ENCODE measurements at regions not wholly inside any gene's neighbourhood (a gene's known extent, or its start where the extent isn't known, plus 50 kb on each side); places are given as distances from the start of the nearest gene placed in this dataset.

DNA sequence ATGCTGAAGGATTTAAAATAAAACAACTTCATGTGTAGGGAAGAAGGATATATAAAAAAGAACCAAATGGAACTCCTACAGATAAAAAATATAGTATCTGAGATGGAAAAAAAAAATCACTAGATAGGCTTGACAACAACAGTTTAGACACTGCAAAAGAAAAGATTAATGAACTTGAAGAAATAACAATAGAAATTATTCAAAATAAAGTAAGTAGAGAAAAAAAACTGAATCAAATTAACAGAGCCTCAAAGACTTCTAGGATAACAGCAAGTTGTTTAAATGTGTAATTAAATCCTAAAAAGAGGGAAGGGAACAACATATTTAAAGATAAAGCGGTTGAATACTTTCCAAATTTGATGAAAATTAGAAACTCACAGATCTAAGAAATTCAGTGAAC, 316.3 kb upstream of the ECI2 start:
- TF ChIP-seq TOX (CRISPR knock-in tag; IDR thresholded peaks at IDR 0.05; ENCODE audit: borderline replicate concordance) (no peak), PPARA (CRISPR knock-in tag; IDR thresholded peaks at IDR 0.05; ENCODE audit: borderline replicate concordance) (no peak), ZFP3 (CRISPR knock-in tag; IDR thresholded peaks at IDR 0.05) (no peak), ARNTL (CRISPR knock-in tag; IDR thresholded peaks at IDR 0.05; ENCODE audit: borderline replicate concordance, low read depth) (no peak)
- TF ChIP-seq, protein P1, sequence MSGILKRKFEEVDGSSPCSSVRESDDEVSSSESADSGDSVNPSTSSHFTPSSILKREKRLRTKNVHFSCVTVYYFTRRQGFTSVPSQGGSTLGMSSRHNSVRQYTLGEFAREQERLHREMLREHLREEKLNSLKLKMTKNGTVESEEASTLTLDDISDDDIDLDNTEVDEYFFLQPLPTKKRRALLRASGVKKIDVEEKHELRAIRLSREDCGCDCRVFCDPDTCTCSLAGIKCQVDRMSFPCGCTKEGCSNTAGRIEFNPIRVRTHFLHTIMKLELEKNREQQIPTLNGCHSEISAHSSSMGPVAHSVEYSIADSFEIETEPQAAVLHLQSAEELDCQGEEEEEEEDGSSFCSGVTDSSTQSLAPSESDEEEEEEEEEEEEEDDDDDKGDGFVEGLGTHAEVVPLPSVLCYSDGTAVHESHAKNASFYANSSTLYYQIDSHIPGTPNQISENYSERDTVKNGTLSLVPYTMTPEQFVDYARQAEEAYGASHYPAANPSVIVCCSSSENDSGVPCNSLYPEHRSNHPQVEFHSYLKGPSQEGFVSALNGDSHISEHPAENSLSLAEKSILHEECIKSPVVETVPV (CRISPR knock-in tag; IDR thresholded peaks at IDR 0.05) = no peak

All from SK-N-SH treated with all-trans-retinoic acid at 6 μM for 48 hours (cell line).